ENCODE measurements at regions not wholly inside any gene's neighbourhood (a gene's known extent, or its start where the extent isn't known, plus 50 kb on each side); places are given as distances from the start of the nearest gene placed in this dataset.

DNA sequence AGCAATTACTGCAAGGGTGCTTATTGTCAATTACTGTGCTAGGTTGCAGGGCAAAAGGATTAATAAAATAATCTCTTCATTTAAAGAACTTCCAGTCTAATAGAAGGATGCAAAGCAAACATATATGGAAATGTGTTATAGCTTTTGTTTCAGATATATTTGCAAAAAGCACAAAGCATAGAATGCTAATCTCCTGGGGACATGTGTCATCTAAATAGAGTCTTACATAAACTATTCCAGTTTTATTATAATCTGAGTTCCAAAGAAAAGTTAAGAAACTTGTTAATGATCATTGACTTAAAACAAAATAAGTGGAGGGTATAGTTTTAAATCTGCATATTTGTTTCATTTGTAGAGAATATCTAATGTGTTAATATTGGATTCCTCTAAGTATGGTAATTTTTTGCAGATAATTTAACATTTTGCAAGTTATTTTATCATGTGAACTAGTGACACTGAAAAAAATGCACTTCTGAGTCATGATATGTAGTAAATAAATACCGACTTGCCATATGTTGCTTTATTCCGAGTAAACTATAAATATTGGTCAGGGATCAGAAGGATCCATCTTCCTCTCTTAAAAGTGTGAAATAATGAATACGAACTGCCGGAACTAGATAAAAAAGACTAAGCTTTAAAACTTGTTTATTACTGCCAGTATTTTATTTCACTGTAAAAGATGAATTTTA is 231.9 kb upstream of the FAT4 start:
- no peak overlapping the region for H3K4me3 ChIP-seq (replicated peaks in 1 of 3; ENCODE audit: insufficient read depth in 1 of 3, low read depth in 1 of 3, low read length in 3 of 3)
- no peaks in the 10 kb centered on the region for H3K9me1 ChIP-seq (replicated peaks; ENCODE audit: control insufficient read depth, extremely low read depth, insufficient read depth, low read length)
- H3K27me3 ChIP-seq (ENCODE audit: control insufficient read depth in 2 of 2, insufficient read depth in 2 of 2, low read length in 2 of 2), result no peaks in the 10 kb centered on the region
- no peak overlapping the region for H3K9ac ChIP-seq (replicated peaks; ENCODE audit: extremely low read depth, insufficient read depth, low read length)
- H3K36me3 ChIP-seq (ENCODE audit: control insufficient read depth in 2 of 2, extremely low read depth in 1 of 2, insufficient read depth in 2 of 2, low read length in 2 of 2), result no peaks in the 10 kb centered on the region
- H3K27ac ChIP-seq (ENCODE audit: insufficient read depth, low read depth, low read length), result no peak overlapping the region
- DNase-seq (ENCODE audit: low read depth, low spot score) (no peak), FAIRE-seq (no peak)
- intact Hi-C loops (cut with micrococcal nuclease) (no loop called here), dilution Hi-C loops (cut with MboI; ENCODE audit: extremely low pct_ligation_motif_present, low sequenced_read_pairs) (no loop called here)
- BruUV-seq (replicated peaks), result no TSS peak
- POLR2A ChIA-PET, result no interaction called here
- CTCF ChIA-PET, result no interaction called here
- no peak overlapping the region for H2AFZ ChIP-seq (ENCODE audit: low read depth, low read length)
- no peak overlapping the region for H3K4me2 ChIP-seq (ENCODE audit: insufficient read depth, low read length)
- no peaks in the 10 kb centered on the region for H4K20me1 ChIP-seq (replicated peaks; ENCODE audit: control insufficient read depth, extremely low read depth, insufficient read depth, low read length)
- H3K4me1 ChIP-seq (ENCODE audit: control insufficient read depth, extremely low read depth, insufficient read depth, low read length), result peaks cover 3% of the 10 kb centered on the region
- H3K79me2 ChIP-seq (ENCODE audit: control insufficient read depth, insufficient read depth, low read length), result no peaks in the 10 kb centered on the region
- TF ChIP-seq POLR2AphosphoS5 (IDR thresholded peaks at IDR 0.05; ENCODE audit: insufficient read depth, low read depth, low read length), result no peak
- TF ChIP-seq FOS (IDR thresholded peaks at IDR 0.05; ENCODE audit: borderline replicate concordance, insufficient read depth, low read length), result no peak
- TF ChIP-seq EZH2 (IDR thresholded peaks at IDR 0.05; ENCODE audit: borderline replicate concordance, low read depth, low read length, severe bottlenecking), result no peak
- TF ChIP-seq, protein P1, sequence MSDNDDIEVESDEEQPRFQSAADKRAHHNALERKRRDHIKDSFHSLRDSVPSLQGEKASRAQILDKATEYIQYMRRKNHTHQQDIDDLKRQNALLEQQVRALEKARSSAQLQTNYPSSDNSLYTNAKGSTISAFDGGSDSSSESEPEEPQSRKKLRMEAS (IDR thresholded peaks at IDR 0.05; ENCODE audit: insufficient read depth, insufficient read length), result no peak
- TF ChIP-seq, protein P2, sequence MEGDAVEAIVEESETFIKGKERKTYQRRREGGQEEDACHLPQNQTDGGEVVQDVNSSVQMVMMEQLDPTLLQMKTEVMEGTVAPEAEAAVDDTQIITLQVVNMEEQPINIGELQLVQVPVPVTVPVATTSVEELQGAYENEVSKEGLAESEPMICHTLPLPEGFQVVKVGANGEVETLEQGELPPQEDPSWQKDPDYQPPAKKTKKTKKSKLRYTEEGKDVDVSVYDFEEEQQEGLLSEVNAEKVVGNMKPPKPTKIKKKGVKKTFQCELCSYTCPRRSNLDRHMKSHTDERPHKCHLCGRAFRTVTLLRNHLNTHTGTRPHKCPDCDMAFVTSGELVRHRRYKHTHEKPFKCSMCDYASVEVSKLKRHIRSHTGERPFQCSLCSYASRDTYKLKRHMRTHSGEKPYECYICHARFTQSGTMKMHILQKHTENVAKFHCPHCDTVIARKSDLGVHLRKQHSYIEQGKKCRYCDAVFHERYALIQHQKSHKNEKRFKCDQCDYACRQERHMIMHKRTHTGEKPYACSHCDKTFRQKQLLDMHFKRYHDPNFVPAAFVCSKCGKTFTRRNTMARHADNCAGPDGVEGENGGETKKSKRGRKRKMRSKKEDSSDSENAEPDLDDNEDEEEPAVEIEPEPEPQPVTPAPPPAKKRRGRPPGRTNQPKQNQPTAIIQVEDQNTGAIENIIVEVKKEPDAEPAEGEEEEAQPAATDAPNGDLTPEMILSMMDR (IDR thresholded peaks at IDR 0.05; ENCODE audit: extremely low read depth in 1 of 2, insufficient read depth in 1 of 2, low read depth in 1 of 2, low read length in 2 of 2), result no peak
- TF ChIP-seq JUN (IDR thresholded peaks at IDR 0.05; ENCODE audit: borderline replicate concordance, insufficient read depth, insufficient read length, low read depth), result no peak
- no peak for TF ChIP-seq POLR2A (IDR thresholded peaks at IDR 0.05; ENCODE audit: low read depth, low read length)
- no peak for TF ChIP-seq MYC (IDR thresholded peaks at IDR 0.05; ENCODE audit: low read depth, low read length)
- TF ChIP-seq GATA2 (IDR thresholded peaks at IDR 0.05; ENCODE audit: insufficient read depth, insufficient read length, low read depth, low read length), result no peak
- no peaks in the 10 kb centered on the region for H3K9me3 ChIP-seq (replicated peaks; ENCODE audit: control insufficient read depth, insufficient read depth, low read length)
